HUES48 (cell line): ENCODE measurements at regions not wholly inside any gene's neighbourhood (a gene's known extent, or its start where the extent isn't known, plus 50 kb on each side); places are given as distances from the start of the nearest gene placed in this dataset.

Experiments used
- H3K27ac ChIP-seq: one replicate; pipeline ENCODE4 v1.7.0; 2013; ENCODE audit warnings: low read depth, low read length, inconsistent platforms
- H3K27me3 ChIP-seq: 2 replicates; pipeline ENCODE4 v1.6.1; 2013; ENCODE audit warnings: mild to moderate bottlenecking, low read length; ENCODE audit not compliant: control insufficient read depth, insufficient read depth
- H3K36me3 ChIP-seq: 2 replicates; pipeline ENCODE4 v1.6.1; 2013; ENCODE audit warnings: low read length; ENCODE audit not compliant: control insufficient read depth, insufficient read depth
- H3K4me1 ChIP-seq: 2 replicates; pipeline ENCODE4 v1.6.1; 2013; ENCODE audit warnings: mild to moderate bottlenecking, low read length; ENCODE audit not compliant: control insufficient read depth, insufficient read depth
- H3K4me3 ChIP-seq: 2 replicates; pipeline ENCODE4 v1.5.1; 2013; ENCODE audit warnings: mild to moderate bottlenecking, low read depth, low read length
- H3K9ac ChIP-seq: 2 replicates; pipeline ENCODE4 v1.6.1; 2013; ENCODE audit warnings: mild to moderate bottlenecking, low read depth, low read length, moderate library complexity
- H3K9me3 ChIP-seq: 2 replicates; pipeline ENCODE4 v1.6.1; 2013; ENCODE audit warnings: low read length; ENCODE audit not compliant: control insufficient read depth, insufficient read depth

GRCh38 chr3:102174832-102175374, 259.9 kb upstream of the ZPLD1 start:
- Histone ChIP-seq H3K27ac (no peak overlapping the region), H3K27me3 (no peaks in the 10 kb centered on the region), H3K4me3 (no peak overlapping the region), H3K4me1 (no peaks in the 10 kb centered on the region), H3K9ac (no peak overlapping the region), H3K36me3 (no peaks in the 10 kb centered on the region), H3K9me3 (no peaks in the 10 kb centered on the region)

- Histone ChIP-seq H3K27ac (no peak overlapping the region), H3K36me3 (no peaks in the 10 kb centered on the region), H3K27me3 (no peaks in the 10 kb centered on the region), H3K9me3 (no peaks in the 10 kb centered on the region), H3K4me1 (peaks cover 5% of the 10 kb centered on the region; the same call in 1 of the 2 replicates), H3K9ac (no peak overlapping the region), H3K4me3 (no peak overlapping the region)
Observed at GRCh38 chr3:102176333-102177050, 258.3 kb upstream of the ZPLD1 start.

GRCh38 chr3:102177075-102177755, 257.6 kb upstream of the ZPLD1 start:
- Histone ChIP-seq H3K4me3 (no peak overlapping the region), H3K36me3 (no peaks in the 10 kb centered on the region), H3K27ac (no peak overlapping the region), H3K9me3 (no peaks in the 10 kb centered on the region), H3K9ac (no peak overlapping the region), H3K4me1 (peaks cover 12% of the 10 kb centered on the region; the same call in 1 of the 2 replicates), H3K27me3 (no peaks in the 10 kb centered on the region)

GRCh38 chr3:102178817-102179216, 256.0 kb upstream of the ZPLD1 start:
- Histone ChIP-seq H3K4me3 (no peak overlapping the region), H3K4me1 (peaks cover 22% of the 10 kb centered on the region), H3K36me3 (no peaks in the 10 kb centered on the region), H3K27me3 (no peaks in the 10 kb centered on the region), H3K9me3 (no peaks in the 10 kb centered on the region), H3K27ac (no peak overlapping the region), H3K9ac (no peak overlapping the region)

- Histone ChIP-seq H3K9me3 (no peaks in the 10 kb centered on the region), H3K4me1 (peaks cover 25% of the 10 kb centered on the region), H3K9ac (no peak overlapping the region), H3K27ac (no peak overlapping the region), H3K36me3 (no peaks in the 10 kb centered on the region), H3K4me3 (no peak overlapping the region), H3K27me3 (no peaks in the 10 kb centered on the region)
Observed at GRCh38 chr3:102179326-102180177, 255.3 kb upstream of the ZPLD1 start.

- no peak overlapping the region for H3K9ac ChIP-seq
Observed at GRCh38 chr3:102180280-102180931, 254.4 kb upstream of the ZPLD1 start.

GRCh38 chr3:102181175-102181920, 253.5 kb upstream of the ZPLD1 start:
- H3K36me3 ChIP-seq: no peaks in the 10 kb centered on the region
- no peak overlapping the region for H3K27ac ChIP-seq
- H3K9ac ChIP-seq: no peak overlapping the region
- no peaks in the 10 kb centered on the region for H3K27me3 ChIP-seq
- H3K4me1 ChIP-seq: peaks cover 25% of the 10 kb centered on the region
- H3K4me3 ChIP-seq: no peak overlapping the region
- no peaks in the 10 kb centered on the region for H3K9me3 ChIP-seq

More at GRCh38 chr3:102180280-102180931, 254.4 kb upstream of the ZPLD1 start:
- Histone ChIP-seq H3K4me3 (no peak overlapping the region), H3K27me3 (no peaks in the 10 kb centered on the region), H3K36me3 (no peaks in the 10 kb centered on the region), H3K4me1 (peaks cover 25% of the 10 kb centered on the region), H3K9me3 (no peaks in the 10 kb centered on the region), H3K27ac (no peak overlapping the region)

- H3K36me3 ChIP-seq: no peaks in the 10 kb centered on the region
- no peak overlapping the region for H3K27ac ChIP-seq
- no peaks in the 10 kb centered on the region for H3K27me3 ChIP-seq
- H3K9ac ChIP-seq: no peak overlapping the region
- no peak overlapping the region for H3K4me3 ChIP-seq
- peaks cover 25% of the 10 kb centered on the region for H3K4me1 ChIP-seq
- H3K9me3 ChIP-seq: no peaks in the 10 kb centered on the region
Observed at GRCh38 chr3:102182162-102182561, 252.7 kb upstream of the ZPLD1 start.

GRCh38 chr3:102183186-102183585, 251.6 kb upstream of the ZPLD1 start:
- Histone ChIP-seq H3K27me3 (no peaks in the 10 kb centered on the region), H3K9me3 (no peaks in the 10 kb centered on the region), H3K4me3 (no peak overlapping the region), H3K4me1 (peaks cover 25% of the 10 kb centered on the region), H3K9ac (no peak overlapping the region), H3K36me3 (no peaks in the 10 kb centered on the region), H3K27ac (no peak overlapping the region)

GRCh38 chr3:102183623-102184022, 251.2 kb upstream of the ZPLD1 start:
- Histone ChIP-seq H3K27me3 (no peaks in the 10 kb centered on the region), H3K9ac (no peak overlapping the region), H3K36me3 (no peaks in the 10 kb centered on the region), H3K27ac (no peak overlapping the region), H3K9me3 (no peaks in the 10 kb centered on the region), H3K4me3 (no peak overlapping the region), H3K4me1 (peaks cover 25% of the 10 kb centered on the region)
